ENCODE measurements at regions not wholly inside any gene's neighbourhood (a gene's known extent, or its start where the extent isn't known, plus 50 kb on each side); places are given as distances from the start of the nearest gene placed in this dataset.

- TF ChIP-seq ZNF275 (CRISPR knock-in tag; IDR thresholded peaks at IDR 0.05; ENCODE audit: borderline replicate concordance): no peak
- TF ChIP-seq RNF219 (CRISPR knock-in tag; IDR thresholded peaks at IDR 0.05): no peak
- TF ChIP-seq ZSCAN30 (CRISPR knock-in tag; IDR thresholded peaks at IDR 0.05): no peak
- no peak for TF ChIP-seq ZNF354B (CRISPR knock-in tag; IDR thresholded peaks at IDR 0.05)
- no peak for TF ChIP-seq ZNF572 (CRISPR knock-in tag; IDR thresholded peaks at IDR 0.05)
- TF ChIP-seq ZNF207 (IDR thresholded peaks at IDR 0.05; ENCODE audit: borderline replicate concordance): no peak
- no peak for TF ChIP-seq HDAC6 (IDR thresholded peaks at IDR 0.05; ENCODE audit: low read depth, low read length)
- no peak for TF ChIP-seq ZNF749 (CRISPR knock-in tag; IDR thresholded peaks at IDR 0.05; ENCODE audit: borderline replicate concordance)
- no peak for TF ChIP-seq ZNF577 (CRISPR knock-in tag; IDR thresholded peaks at IDR 0.05; ENCODE audit: borderline replicate concordance, low read depth)
- TF ChIP-seq ZNF703 (CRISPR knock-in tag; IDR thresholded peaks at IDR 0.05; ENCODE audit: borderline replicate concordance): no peak
Observed at GRCh38 chr6:88246654-88247053, 80.5 kb upstream of the CNR1 start (continued).

GRCh38 chr6:88244721-88245120 lies 78.6 kb upstream of the CNR1 start:
- intact Hi-C loops (cut with micrococcal nuclease; ENCODE audit: unreplicated experiment): loop anchor here (1.0 kb wide), 1 partner anchor 26 kb away; no protein-coding TSS in a partner anchor
- no peaks in the 10 kb centered on the region for H3K27me3 ChIP-seq (ENCODE audit: control insufficient read depth in 1 of 2, insufficient read depth in 2 of 2, low read length in 2 of 2)
- no peak overlapping the region for H3K4me2 ChIP-seq (ENCODE audit: low read depth, low read length)
- DNase-seq (ENCODE audit: low spot score) (no peak), FAIRE-seq (no peak), ATAC-seq (no peak)
- no peak overlapping the region for H2AFZ ChIP-seq (ENCODE audit: low read length)
- H3K79me2 ChIP-seq (ENCODE audit: insufficient read depth, low read length): no peaks in the 10 kb centered on the region
- ChIA-PET POLR2A (no interaction called here), CTCF (ENCODE audit: low intra/inter-chr PET ratio, low total read pairs) (no interaction called here)
- no peak overlapping the region for H3K4me3 ChIP-seq (replicated peaks in 1 of 3; ENCODE audit: insufficient read depth in 1 of 3, low read depth in 2 of 3, low read length in 3 of 3)
- no peaks in the 10 kb centered on the region for H3K4me1 ChIP-seq (ENCODE audit: insufficient read depth, low read length)
- H3K36me3 ChIP-seq (replicated peaks in 1 of 2; ENCODE audit: control insufficient read depth in 1 of 2, insufficient read depth in 2 of 2, low read length in 2 of 2): no peaks in the 10 kb centered on the region
- BruUV-seq (replicated peaks): no TSS peak
- H4K20me1 ChIP-seq (ENCODE audit: insufficient read depth, low read length): no peaks in the 10 kb centered on the region
- H3K27ac ChIP-seq (ENCODE audit: extremely low read length, insufficient read depth, low read length): no peak overlapping the region
- in situ Hi-C loops (cut with HindIII; ENCODE audit: extremely low pct_ligation_motif_present, low pct_unique_long_range_greater_than_20kb): no loop called here
- H3K9me3 ChIP-seq (ENCODE audit: low read length): no peaks in the 10 kb centered on the region
- H3K9ac ChIP-seq (ENCODE audit: insufficient read depth, low read depth, low read length): no peak overlapping the region
- TF ChIP-seq FOXC1 (CRISPR knock-in tag; IDR thresholded peaks at IDR 0.05; ENCODE audit: borderline replicate concordance): no peak
- no peak for TF ChIP-seq RCOR2 (CRISPR knock-in tag; IDR thresholded peaks at IDR 0.05)
- no peak for TF ChIP-seq ZNF704 (CRISPR knock-in tag; IDR thresholded peaks at IDR 0.05; ENCODE audit: borderline replicate concordance)
- TF ChIP-seq ARID4A (CRISPR knock-in tag; IDR thresholded peaks at IDR 0.05; ENCODE audit: borderline replicate concordance): no peak
- WGBS (ENCODE audit: low lambda C conversion rate): 1% methylated on average over 3 of the region's 3 CpGs
